ENCODE measurements at regions not wholly inside any gene's neighbourhood (a gene's known extent, or its start where the extent isn't known, plus 50 kb on each side); places are given as distances from the start of the nearest gene placed in this dataset.

GRCh38 chr7:68503400-68503799 is 1094.9 kb upstream of the AUTS2 start:
- no peak overlapping the region for H3K4me3 ChIP-seq (ENCODE audit: extremely low read depth in 1 of 4, insufficient read depth in 2 of 4, low read depth in 3 of 4, low read length in 4 of 4)
- no peak overlapping the region for H3K14ac ChIP-seq (ENCODE audit: insufficient read length)
- H3K4me2 ChIP-seq (ENCODE audit: insufficient read depth in 1 of 2, low read depth in 2 of 2, low read length in 2 of 2): no peak overlapping the region
- H2AK5ac ChIP-seq (ENCODE audit: low read depth, low read length): no peak overlapping the region
- no peaks in the 10 kb centered on the region for H3K79me2 ChIP-seq (ENCODE audit: control insufficient read depth in 1 of 2, insufficient read depth in 2 of 2, low read length in 2 of 2)
- FAIRE-seq (no peak), DNase-seq (ENCODE audit: low read depth in 1 of 2, low spot score in 2 of 2) (no peak)
- no peak overlapping the region for H2BK15ac ChIP-seq (ENCODE audit: low read length)
- H2BK20ac ChIP-seq (ENCODE audit: low read length): no peak overlapping the region
- no peak overlapping the region for H4K5ac ChIP-seq (ENCODE audit: insufficient read length, low read depth, low read length)
- no peak overlapping the region for H3K18ac ChIP-seq (ENCODE audit: extremely low read depth, low read length)
- 96% methylated on average over 3 of the region's 3 CpGs; no CpG with 5 or more reads in 1 of the 2 experiments for WGBS, 2 experiments (ENCODE audit: extremely low coverage in 1 of 2, insufficient coverage in 1 of 2, insufficient read length in 1 of 2, insufficient replicate concordance in 2 of 2, low coverage in 1 of 2, low lambda C conversion rate in 2 of 2, missing lambda C conversion rate in 1 of 2)
- no peak overlapping the region for H2BK5ac ChIP-seq (ENCODE audit: low read depth, low read length)
- H3K79me1 ChIP-seq (ENCODE audit: low read depth, low read length): no peaks in the 10 kb centered on the region
- ChIA-PET CTCF (ENCODE audit: partially characterized antibody) (interaction anchor here (1.2 kb wide), 1 partner anchor 18 kb away, joined by 4 read pairs; no protein-coding TSS in a partner anchor), POLR2A (ENCODE audit: partially characterized antibody) (interaction anchor here (0.5 kb wide), 1 partner anchor 9 kb away, joined by 3 read pairs; no protein-coding TSS in a partner anchor)
- no peaks in the 10 kb centered on the region; the same call in 1 of the 2 replicates for H3K23me2 ChIP-seq (ENCODE audit: low read depth, low read length)
- H3K4me1 ChIP-seq (replicated peaks in 1 of 4; ENCODE audit: control insufficient read depth in 3 of 4, insufficient read depth in 4 of 4, low read length in 3 of 4): 0 out of 7 replicates have a peak, but pooled peaks cover 0 to 4% (median 0%) of the 10 kb centered on the region in 4 experiments
- no peak overlapping the region for H3K56ac ChIP-seq (replicated peaks; ENCODE audit: insufficient read length, low read depth, low read length)
- TF ChIP-seq KDM4A (IDR thresholded peaks at IDR 0.05; ENCODE audit: low read depth, low read length, severe bottlenecking) (no peak), CHD1 (IDR thresholded peaks at IDR 0.05; ENCODE audit: low read depth, low read length) (no peak), GTF2F1 (IDR thresholded peaks at IDR 0.05; ENCODE audit: borderline replicate concordance, low read depth, low read length) (no peak), KDM1A (IDR thresholded peaks at IDR 0.05; ENCODE audit: borderline replicate concordance, low read length) (no peak)
- TF ChIP-seq, protein P1, sequence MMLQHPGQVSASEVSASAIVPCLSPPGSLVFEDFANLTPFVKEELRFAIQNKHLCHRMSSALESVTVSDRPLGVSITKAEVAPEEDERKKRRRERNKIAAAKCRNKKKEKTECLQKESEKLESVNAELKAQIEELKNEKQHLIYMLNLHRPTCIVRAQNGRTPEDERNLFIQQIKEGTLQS (IDR thresholded peaks at IDR 0.05; ENCODE audit: insufficient read depth, low read depth, low read length): no peak
- H4K20me1 ChIP-seq (replicated peaks in 1 of 2; ENCODE audit: control insufficient read depth in 1 of 2, insufficient read depth in 2 of 2, low read length in 2 of 2): no peaks in the 10 kb centered on the region
- H2BK12ac ChIP-seq (ENCODE audit: low read depth, low read length): no peak overlapping the region
- H2AFZ ChIP-seq (ENCODE audit: low read length): no peak overlapping the region
- H3K27ac ChIP-seq (ENCODE audit: low read depth, low read length): no peak overlapping the region
- H2BK120ac ChIP-seq (replicated peaks; ENCODE audit: low read depth, low read length): no peak overlapping the region
- no peak overlapping the region for H4K8ac ChIP-seq (ENCODE audit: extremely low read depth, insufficient read depth, low read length)
- no peak overlapping the region for H3K23ac ChIP-seq (ENCODE audit: insufficient read length)
- no peaks in the 10 kb centered on the region for H3K27me3 ChIP-seq (replicated peaks in 1 of 4; ENCODE audit: control insufficient read depth in 3 of 4, extremely low read depth in 1 of 4, insufficient read depth in 3 of 4, low read length in 3 of 4)
- no peak overlapping the region for H3K4ac ChIP-seq (replicated peaks; ENCODE audit: insufficient read length, low read depth, low read length)
- H4K91ac ChIP-seq (replicated peaks; ENCODE audit: insufficient read length, low read length): no peak overlapping the region
- no peaks in the 10 kb centered on the region for H3K36me3 ChIP-seq (ENCODE audit: control insufficient read depth in 2 of 4, insufficient read depth in 4 of 4, low read length in 3 of 4)
- H3K9ac ChIP-seq (replicated peaks in 1 of 4; ENCODE audit: extremely low read depth in 1 of 4, low read depth in 3 of 4, low read length in 3 of 4): no peak overlapping the region
- H3K9me3 ChIP-seq (ENCODE audit: insufficient read depth in 2 of 2, low read depth in 1 of 2, low read length in 1 of 2): no peaks in the 10 kb centered on the region

Measured in H1 (cell line).